GM19238 (cell line): ENCODE measurements at regions not wholly inside any gene's neighbourhood (a gene's known extent, or its start where the extent isn't known, plus 50 kb on each side); places are given as distances from the start of the nearest gene placed in this dataset.
"Not testable (repeated sequence)": the region's sequence is repeated elsewhere in the genome, so short reads cannot be mapped to it uniquely, and the experiment has no call there.

Source experiments
- DNase-seq: peaks from one replicate; pipeline ENCODE4 v3.0.0; 2011; ENCODE audit warnings: low spot score; ENCODE audit not compliant: insufficient read length

DNA sequence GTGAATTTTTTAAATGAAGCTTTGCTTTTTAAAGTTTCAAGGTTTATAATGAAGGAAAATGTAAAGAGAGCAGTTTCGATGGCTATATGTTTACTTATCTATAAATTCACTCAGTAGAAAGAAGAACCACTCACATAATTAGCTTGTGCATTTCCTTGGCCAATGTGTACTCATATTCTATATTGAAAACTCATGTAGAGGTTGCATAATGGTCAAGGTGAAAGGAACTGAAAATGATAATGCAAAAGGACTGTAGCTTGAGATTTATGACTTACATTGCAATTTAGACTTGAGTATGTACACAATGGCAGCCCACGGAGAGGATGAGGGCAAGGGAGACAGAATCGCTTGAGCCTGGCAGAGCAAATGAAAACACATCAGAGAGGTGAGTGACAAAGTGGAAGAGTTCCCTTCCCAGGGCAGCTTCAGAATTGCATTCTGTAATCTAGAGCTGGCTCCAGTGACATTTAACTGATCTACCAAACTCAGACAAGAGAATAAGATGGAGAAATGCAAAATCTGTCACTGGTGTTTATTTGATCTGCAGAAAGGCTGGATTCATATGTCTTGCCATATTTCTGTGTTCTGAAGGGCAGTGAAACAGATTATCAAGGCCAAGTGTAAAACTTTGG lies 191.8 kb downstream of the TMEM200A start:
- DNase-seq: no peak

DNA sequence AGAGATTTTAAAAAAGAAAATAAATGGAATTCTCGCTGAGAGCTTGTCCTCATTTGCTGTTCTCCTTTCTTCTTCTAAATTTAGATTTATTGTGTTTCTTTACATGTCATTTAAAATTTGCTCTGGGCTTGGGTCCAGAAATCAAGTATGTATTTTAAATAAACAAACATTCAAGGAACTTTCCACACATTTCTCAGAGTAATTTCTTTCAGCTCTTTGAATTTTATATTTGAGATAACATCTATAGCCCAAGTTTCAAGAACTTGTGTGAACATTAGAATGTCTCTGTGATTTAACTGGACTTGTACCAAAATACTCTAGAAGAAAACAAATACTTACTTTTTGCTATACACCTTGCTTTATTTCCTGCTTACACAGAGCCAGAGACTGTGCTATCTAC lies 192.3 kb downstream of the TMEM200A start:
- DNase-seq: no peak

GRCh38 chr6:130559166-130559565 lies 193.3 kb downstream of the TMEM200A start:
- no peak for DNase-seq

- no peak for DNase-seq
Measured at GRCh38 chr6:130560231-130560630, 194.4 kb downstream of the TMEM200A start.

DNA sequence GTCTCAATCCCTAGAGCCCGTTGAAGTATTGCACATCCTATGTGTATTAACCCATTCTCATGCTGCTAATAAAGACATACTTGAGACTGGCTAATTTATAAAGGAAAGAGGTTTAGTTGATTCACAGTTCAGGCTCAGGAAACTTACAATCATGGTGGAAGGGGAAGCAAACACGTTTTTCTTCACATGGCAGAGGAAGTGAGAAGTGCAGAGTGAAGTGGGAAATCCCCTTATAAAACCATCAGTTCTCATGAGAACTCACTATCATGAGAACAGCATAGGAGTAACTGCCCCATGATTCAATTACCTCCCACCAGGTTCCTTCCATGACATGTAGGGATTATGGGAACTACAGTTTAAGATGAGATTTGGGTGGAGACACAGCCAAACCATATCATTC lies 195.3 kb downstream of the TMEM200A start:
- not testable (repeated sequence) for DNase-seq

- DNase-seq: no peak
Measured at GRCh38 chr6:130565696-130566095, 199.9 kb downstream of the TMEM200A start.

- no peak for DNase-seq
Measured at GRCh38 chr6:130574146-130574545, 208.3 kb downstream of the TMEM200A start.

DNA sequence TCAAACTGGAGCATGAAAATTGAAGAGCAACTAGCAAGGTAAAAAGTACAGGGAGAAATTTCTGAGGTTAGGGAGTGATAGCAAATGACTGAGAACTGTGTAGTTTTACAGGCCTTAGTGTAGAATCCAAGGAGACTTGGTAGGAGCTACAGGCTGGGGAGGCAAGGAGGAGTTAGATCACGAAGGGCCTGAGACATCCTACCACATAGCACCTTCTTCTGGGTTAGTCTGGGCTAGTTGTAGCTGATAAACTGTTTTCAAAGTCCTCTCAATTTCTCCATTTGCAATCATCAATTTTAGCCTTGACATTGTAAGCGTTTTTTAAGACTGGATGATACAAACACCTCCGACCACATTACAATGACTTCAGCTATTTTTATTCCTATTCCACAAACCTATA lies 209.7 kb downstream of the TMEM200A start:
- no peak for DNase-seq

GRCh38 chr6:130575971-130576370 lies 210.2 kb downstream of the TMEM200A start:
- peak; percentile 25 for DNase-seq

DNA sequence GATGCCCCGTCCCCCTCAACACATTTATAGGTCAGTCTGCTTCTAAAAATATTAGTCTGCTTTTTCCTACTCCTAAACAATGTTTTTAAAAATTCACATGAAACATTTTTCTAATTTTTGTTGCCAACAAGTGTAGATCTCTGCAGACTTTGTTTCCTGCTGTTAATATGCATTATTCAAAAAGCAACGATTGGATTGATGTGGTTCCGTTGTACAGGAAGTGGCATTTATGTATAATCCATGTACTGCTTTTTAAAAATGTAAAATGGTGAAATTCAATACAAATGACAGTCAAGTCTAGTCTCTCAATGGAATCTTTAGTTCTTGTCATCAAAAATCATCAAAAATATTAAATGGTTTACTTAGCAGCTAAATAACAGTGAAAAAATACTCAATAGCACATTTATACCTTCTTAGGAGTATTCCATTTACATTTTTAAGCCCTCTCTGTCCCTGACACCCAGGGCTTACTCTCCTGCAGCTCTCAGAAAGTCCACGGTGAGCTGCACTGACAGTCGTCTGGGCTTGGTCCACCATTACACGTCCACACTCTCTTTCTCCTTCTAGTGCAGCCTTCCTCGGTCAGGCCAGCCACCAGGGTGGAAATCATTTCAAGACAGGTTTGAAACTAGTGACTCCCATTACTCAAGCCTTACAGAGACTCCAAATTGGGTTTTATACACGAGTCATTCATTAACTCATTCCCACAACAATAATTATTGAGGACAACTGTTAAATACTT lies 211.5 kb downstream of the TMEM200A start:
- DNase-seq: no peak

GRCh38 chr6:130578713-130579112 lies 212.9 kb downstream of the TMEM200A start:
- DNase-seq: no peak

- no peak for DNase-seq
Measured at GRCh38 chr6:130583268-130583667, 217.5 kb downstream of the TMEM200A start.

GRCh38 chr6:130585587-130585986 lies 219.8 kb downstream of the TMEM200A start:
- no peak for DNase-seq

DNA sequence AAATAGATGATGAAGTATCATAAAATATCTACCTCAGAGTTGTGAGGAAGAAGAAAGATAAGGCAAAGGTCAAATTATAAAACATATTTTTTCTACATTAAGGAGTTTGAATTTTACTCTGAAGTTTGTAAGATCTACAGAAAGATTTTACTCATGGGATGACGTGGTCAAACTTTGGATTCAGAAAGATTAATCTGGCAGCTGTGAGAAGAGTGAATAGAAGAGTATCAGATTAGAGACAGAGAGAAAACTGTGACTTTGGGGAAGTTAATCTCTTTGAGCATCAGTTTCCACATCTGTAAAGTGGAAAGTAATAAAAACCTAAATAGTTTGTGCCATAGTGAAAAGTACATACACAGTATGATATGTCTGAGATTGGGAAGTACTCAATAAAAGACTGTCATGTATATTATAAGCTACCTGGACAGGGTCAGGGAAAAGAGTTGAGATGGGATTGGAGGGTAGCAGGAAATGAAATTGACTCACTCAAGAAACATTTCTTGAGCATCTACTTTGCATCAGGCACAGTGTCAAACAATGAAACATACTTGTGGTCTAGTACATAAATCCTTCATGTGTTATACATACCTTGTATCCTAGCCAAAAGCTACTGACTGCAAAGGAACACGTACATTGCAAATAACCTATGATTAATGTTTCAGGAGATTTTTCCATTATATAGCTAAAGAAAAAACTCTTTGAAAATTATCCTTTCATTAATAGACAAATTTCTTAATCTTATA lies 222.1 kb downstream of the TMEM200A start:
- no peak for DNase-seq

GRCh38 chr6:130593200-130593599 lies 227.4 kb downstream of the TMEM200A start:
- DNase-seq: no peak

DNA sequence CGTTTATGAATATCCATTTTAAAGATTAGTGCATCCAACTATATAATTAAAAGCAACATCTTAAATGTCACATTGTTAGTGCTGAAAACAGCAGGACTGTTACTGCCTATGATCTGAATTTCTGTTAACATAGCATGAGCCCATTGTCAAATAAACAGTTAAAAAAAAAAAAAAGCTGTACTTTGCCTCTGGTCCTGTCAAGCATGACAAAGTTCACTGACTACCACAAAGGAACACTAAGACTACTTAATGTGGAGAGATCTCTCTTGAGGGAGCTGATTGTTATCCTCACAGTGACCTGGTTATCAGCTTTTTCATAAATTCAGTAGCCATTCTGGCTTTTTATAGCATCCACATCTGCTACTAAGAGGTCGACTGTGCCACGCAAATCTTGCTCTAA lies 228.1 kb downstream of the TMEM200A start:
- no peak for DNase-seq

DNA sequence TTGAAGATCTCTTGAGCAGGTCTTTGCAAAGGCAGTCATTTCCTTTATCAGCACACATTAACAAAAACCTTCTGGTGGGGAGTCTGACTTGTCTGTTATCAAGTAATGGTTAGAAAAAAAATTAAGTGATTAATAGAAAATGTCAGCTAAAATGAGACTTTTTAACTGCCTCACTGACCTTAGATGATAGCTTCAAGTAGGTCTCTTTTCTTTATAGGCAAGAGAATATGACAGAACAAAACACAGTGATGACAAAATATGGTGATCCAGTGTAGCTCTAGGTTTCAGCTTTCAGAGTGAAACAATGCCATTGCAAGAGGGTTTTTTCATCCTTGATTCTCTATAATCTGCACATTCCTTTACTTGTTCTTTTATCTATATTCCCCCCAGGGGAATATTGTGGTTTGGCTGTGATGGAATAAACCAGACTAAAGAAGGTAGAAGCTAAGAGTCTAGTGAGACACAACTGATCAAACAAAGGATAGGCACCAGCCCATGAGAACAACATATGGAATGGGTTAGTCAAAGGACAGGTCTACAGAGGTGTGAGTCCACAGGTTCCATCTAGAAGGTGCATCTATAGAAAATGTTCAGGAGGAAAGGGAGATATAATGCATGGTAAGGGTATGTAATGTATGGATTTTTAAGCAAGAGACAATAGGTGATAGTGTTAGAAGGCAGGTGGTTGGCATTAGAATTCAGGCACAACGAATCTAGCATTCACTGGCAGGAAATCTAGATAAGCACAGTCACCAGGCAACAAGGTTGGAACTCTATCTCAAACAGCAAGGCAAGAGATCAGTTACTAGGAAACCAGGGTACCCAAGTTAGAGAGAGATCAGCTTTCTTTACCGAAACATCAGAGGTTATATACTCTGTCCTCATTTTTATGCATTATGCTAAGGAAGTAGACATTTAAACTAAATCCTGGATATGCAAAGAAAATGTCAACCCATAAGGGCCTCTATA lies 228.9 kb upstream of the SMLR1 start:
- no peak for DNase-seq

GRCh38 chr6:130600880-130601341 lies 226.3 kb upstream of the SMLR1 start:
- DNase-seq: no peak

- DNase-seq: no peak
Measured at GRCh38 chr6:130602151-130602770, 224.9 kb upstream of the SMLR1 start.

GRCh38 chr6:130603391-130603790 lies 223.8 kb upstream of the SMLR1 start:
- no peak for DNase-seq
